D721Med (cell line): ENCODE measurements at regions not wholly inside any gene's neighbourhood (a gene's known extent, or its start where the extent isn't known, plus 50 kb on each side); places are given as distances from the start of the nearest gene placed in this dataset.

Experiments used
- DNase-seq: peaks from one replicate; pipeline ENCODE4 v3.0.0; 2011; ENCODE audit warnings: low spot score; ENCODE audit not compliant: insufficient read length
- FAIRE-seq: peaks from 2 replicates; lab custom pipeline; 2011; peaks lifted over from hg19 to GRCh38; lab: Jason Lieb, UNC
- TF ChIP-seq, protein P1 (sequence below): IDR thresholded peaks from 2 replicates; pipeline ENCODE4 v1.5.1; 2012; ENCODE audit warnings: mild to moderate bottlenecking, control low read depth; ENCODE audit not compliant: insufficient read depth; ENCODE audit errors: missing control alignments

DNA sequence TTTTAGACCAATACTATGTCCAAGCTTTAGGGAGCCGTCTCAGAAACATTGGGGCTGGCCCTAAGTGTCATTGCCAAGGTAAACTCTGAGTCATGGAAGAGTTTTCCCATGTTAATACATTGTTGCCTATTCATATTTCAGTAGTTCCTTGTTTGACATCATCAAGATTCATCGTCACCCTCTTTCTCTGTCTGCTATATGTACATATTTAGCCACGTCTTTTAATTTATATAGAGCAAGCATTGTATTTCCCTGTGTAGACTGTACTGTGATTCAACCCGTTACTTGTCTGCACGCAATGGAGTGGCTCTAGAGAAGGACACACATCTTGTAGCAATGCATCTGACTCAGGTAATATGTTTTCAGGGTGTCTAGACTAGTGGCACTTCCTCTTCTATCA is 217.9 kb upstream of the TPK1 start:
- no peak for FAIRE-seq
- TF ChIP-seq, protein P1, sequence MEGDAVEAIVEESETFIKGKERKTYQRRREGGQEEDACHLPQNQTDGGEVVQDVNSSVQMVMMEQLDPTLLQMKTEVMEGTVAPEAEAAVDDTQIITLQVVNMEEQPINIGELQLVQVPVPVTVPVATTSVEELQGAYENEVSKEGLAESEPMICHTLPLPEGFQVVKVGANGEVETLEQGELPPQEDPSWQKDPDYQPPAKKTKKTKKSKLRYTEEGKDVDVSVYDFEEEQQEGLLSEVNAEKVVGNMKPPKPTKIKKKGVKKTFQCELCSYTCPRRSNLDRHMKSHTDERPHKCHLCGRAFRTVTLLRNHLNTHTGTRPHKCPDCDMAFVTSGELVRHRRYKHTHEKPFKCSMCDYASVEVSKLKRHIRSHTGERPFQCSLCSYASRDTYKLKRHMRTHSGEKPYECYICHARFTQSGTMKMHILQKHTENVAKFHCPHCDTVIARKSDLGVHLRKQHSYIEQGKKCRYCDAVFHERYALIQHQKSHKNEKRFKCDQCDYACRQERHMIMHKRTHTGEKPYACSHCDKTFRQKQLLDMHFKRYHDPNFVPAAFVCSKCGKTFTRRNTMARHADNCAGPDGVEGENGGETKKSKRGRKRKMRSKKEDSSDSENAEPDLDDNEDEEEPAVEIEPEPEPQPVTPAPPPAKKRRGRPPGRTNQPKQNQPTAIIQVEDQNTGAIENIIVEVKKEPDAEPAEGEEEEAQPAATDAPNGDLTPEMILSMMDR = no peak

DNA sequence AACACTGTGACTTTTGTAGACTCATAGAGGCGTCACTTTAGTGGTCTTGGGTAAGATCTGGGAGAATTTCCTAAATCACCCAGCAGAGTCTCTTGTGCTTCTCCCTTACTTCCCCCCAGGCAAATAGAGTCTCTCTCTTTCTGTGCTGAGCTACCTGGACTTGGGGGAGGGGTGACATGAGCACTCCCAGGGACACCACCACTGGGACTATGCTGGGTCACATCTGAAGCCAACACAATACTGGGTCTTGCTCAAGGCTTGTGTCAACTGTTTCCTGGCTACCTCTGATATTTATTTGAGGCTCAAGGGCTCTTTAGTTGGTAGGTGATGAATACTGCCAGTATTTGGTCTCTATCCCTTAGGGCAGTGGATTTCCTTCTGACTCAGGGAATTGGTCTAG is 214.6 kb upstream of the TPK1 start:
- TF ChIP-seq, protein P1 = no peak
- FAIRE-seq (no peak), DNase-seq (no peak)

More for the DNA sequence above, 217.9 kb upstream of the TPK1 start:
- no peak for DNase-seq

DNA sequence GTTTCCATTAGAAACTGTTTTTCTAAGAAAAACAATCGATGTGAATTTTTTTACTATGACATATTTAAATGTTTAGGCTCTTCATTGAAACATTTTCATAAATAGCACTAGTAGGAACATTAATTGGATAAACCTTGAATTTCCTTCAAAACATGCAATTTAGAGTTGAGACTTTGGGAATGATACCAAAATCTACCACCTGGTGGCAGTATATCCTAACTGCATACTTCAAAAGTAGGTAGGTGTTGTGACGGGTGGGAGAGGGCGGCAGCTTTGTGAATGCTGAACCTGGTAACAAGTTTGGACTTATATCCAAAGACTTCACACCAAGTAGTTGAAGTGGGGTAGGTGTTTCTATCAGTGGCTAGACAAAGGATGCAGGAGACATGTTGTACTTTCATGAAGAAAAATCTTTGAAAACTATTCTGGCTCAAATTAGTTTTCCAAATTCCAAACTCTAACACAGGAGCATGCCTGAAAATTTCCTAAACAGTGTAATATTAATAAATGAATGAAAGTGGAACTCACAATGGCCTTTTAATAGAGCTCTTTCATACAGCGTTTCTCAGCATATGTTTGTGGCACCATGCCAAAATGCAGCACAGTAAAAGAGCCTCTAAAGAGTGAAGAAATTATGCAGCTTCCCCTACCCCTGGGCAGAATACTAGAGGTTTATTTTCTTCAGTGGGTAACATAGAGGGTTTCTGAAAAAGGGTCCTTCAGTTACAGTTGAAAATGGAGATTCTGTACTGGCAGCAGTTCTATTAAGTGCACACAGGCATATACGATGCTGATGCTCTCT is 201.0 kb upstream of the TPK1 start:
- TF ChIP-seq, protein P1 = peak; percentile 89

DNA sequence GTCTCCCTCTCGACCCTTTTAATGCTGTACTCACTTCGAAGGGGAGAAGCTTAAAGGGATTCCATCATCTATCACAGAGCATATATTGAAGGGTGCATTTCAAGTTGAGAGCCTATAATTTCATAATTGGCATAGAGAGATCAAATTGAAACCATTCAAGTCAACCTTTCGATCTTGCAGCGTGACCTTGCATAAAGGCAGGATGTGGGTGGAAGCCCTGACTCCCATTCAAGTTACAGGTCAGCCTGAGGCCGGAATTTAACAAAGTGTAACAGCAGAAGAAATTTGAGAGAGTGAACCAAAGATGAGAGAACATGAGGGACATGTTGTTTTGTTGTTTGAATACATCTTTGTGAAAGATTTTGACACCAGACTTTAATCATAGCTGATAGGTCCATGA is 195.3 kb upstream of the TPK1 start:
- FAIRE-seq (no peak), DNase-seq (no peak)
- TF ChIP-seq, protein P1 = no peak

More for the DNA sequence above, 201.0 kb upstream of the TPK1 start:
- DNase-seq = no peak
- FAIRE-seq = peak; percentile 88

DNA sequence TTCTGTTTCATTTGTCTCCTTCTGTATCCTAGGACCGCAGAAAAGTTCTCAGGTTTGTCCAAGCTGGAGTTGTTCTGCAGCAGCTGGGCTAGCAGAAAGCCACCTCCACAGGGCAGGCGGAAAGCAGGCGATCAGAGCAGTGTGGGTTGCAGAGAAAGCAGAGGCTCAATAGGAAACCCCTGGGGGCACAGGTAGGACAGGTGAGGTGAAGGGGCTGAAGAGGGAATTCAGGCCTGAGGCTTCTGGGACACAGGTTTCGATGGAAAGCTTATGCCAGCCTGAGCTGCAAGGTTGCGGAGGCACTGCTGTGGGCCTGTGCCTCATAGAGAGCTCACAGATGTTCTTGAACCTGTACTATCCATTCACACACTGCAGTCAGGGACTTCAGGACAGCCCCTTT is 194.9 kb upstream of the TPK1 start:
- no peak for FAIRE-seq
- DNase-seq = no peak
- TF ChIP-seq, protein P1 = no peak

DNA sequence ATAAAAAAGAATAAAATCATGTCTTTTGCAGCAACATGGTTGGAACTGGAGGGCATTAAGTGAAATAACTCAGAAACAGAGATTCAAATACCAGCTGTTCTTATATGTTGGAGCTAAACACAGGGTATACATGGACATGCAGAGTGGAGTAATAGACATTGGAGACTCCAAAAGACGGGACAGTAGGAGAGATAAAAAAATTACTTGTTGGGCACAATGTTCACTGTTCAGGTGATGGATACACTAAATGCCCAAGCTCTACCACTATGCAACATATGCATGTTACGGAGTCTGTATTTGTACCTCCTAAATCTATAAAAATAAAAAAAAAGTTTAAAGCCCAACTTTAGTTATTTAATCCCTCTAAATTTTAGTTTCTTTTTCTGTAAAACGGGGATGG is 184.6 kb upstream of the TPK1 start:
- FAIRE-seq = no peak
- TF ChIP-seq, protein P1 = no peak
- no peak for DNase-seq

DNA sequence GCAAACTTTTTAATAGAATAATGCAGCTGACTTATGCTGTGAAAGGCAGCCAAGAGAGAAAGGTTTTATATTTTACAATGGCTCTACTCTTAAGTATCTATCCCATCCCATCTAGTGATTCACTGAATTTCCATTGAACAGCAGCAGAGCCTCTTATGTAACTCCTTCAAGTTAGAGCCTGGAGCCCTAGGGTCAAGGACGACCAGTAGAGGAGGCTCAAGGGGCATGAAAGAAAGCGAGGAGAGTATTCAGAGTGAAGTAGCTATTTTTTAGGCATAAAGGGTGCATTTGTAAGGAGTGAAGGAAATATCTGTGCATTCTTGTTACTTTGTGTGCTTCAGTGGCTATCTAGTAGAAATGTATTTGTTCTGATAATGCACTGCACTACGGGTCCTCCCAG is 180.2 kb upstream of the TPK1 start:
- TF ChIP-seq, protein P1 = no peak
- no peak for FAIRE-seq
- no peak for DNase-seq
